ENCODE measurements at regions not wholly inside any gene's neighbourhood (a gene's known extent, or its start where the extent isn't known, plus 50 kb on each side); places are given as distances from the start of the nearest gene placed in this dataset.

DNA sequence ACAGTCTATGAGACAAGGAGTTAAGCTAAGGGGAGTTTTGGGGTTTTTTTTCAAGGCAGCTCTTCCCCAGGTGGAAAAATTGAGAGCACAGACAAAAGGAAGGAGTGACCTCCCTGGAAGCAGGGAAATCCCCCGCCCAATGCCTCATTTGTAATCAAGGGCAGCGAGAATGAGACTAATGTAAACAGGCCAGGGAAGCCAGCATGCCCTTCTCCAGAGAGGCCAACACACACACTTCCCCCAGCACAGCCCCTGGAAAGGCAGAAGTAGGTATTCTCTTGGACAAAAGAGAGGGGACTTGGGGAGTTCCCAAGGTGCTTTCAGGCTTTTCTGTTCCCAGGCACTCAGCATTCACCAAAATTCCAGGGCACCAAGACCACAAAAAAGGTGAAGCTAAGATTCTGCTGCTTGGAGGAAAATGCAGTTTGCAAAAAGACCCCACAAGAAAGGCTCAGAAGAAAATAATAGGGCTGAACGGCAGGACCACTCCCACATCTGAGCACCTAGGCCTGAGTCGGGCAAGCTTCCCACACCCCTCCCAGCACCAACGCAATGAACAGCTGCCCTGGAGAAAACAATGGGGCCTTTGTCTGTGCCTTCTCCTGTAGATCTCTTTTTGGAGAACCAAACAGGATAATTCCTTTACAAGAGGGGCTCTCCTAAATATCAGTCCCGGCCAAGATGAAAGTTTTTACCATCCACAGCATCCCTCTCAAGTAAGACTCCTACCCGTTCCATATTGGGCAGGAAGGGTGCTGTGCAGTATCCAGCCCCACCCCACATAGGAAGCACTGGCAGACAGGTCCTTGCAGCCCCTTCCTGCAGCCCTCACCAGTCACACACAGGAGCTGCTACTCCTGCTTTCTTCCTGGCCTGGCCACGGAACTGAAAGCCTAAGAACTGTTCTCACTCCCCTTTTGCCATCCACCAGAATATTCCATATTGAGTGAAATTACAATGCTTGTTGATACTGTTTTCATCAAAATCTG, 70.7 kb upstream of the AKIP1 start:
- peak overlapping the region; percentile 18 for H3K18ac ChIP-seq (ENCODE audit: insufficient read length, low read depth, low read length)
- H3K79me1 ChIP-seq (ENCODE audit: insufficient read depth, low read depth, low read length, poor library complexity, severe bottlenecking), result no peaks in the 10 kb centered on the region
- H4K5ac ChIP-seq (ENCODE audit: insufficient read length, low read depth, low read length), result no peak overlapping the region
- H3K79me2 ChIP-seq (ENCODE audit: insufficient read depth, low read length), result no peaks in the 10 kb centered on the region
- no peak overlapping the region for H2AFZ ChIP-seq (ENCODE audit: low read length)
- Mint-ChIP-seq H3K4me1 (peaks cover 39 to 44% of the 10 kb centered on the region in 2 experiments), H3K27ac (peak overlapping the region; percentile 66 to 95 (median 71)), H3K4me3 (peak overlapping the region; percentile 2 to 4; a peak in 3 of 5 replicates), H3K27me3 (ENCODE audit: low read depth) (no peaks in the 10 kb centered on the region), H3K9me3 (no peaks in the 10 kb centered on the region; a peak in 1 of 5 replicates), H3K36me3 (ENCODE audit: insufficient read depth in 1 of 3, low read depth in 3 of 3) (peaks cover 0 to 4% (median 2%) of the 10 kb centered on the region in 3 experiments; a peak in 3 of 7 replicates)
- H2BK12ac ChIP-seq (ENCODE audit: insufficient read length, low read depth, low read length), result no peak overlapping the region
- no peak overlapping the region for H3K9ac ChIP-seq (ENCODE audit: extremely low read depth, insufficient read length, low read length)
- no peak overlapping the region for H3K56ac ChIP-seq (ENCODE audit: insufficient read length, low read depth, low read length)
- no peak overlapping the region for H2BK15ac ChIP-seq (ENCODE audit: low read depth, low read length)
- no peaks in the 10 kb centered on the region for H4K20me1 ChIP-seq (ENCODE audit: control insufficient read depth, insufficient read depth, insufficient read length)
- H2BK5ac ChIP-seq (ENCODE audit: insufficient read length, low read length), result no peak overlapping the region
- no peak overlapping the region for H4K91ac ChIP-seq (ENCODE audit: insufficient read length, low read depth, low read length)
- H3K23ac ChIP-seq (ENCODE audit: insufficient read length, low read depth, low read length), result no peak overlapping the region
- H3K27me3 ChIP-seq (ENCODE audit: insufficient read depth, low read length), result no peaks in the 10 kb centered on the region
- H2BK120ac ChIP-seq (ENCODE audit: low read depth, low read length, poor library complexity, severe bottlenecking), result peak overlapping the region; percentile 87
- DNase-seq, result peak; percentile 63
- no peak overlapping the region for H2AK5ac ChIP-seq (ENCODE audit: insufficient read length, low read length)
- H3T11ph ChIP-seq (ENCODE audit: low read length), result no peak overlapping the region
- H3K4me2 ChIP-seq (ENCODE audit: insufficient read depth, insufficient read length, low read length), result no peak overlapping the region
- peaks cover 12% of the 10 kb centered on the region; the same call in 1 of the 2 replicates for H3K4me1 ChIP-seq (ENCODE audit: insufficient read depth, low read length)
- no peak overlapping the region for H3K27ac ChIP-seq (ENCODE audit: insufficient read length, low read depth, low read length)
- no peak overlapping the region for H4K8ac ChIP-seq (replicated peaks; ENCODE audit: insufficient read length, low read depth, low read length)
- H3K9me3 ChIP-seq (ENCODE audit: control insufficient read depth, low read depth, low read length), result no peaks in the 10 kb centered on the region
- no CpG with 5 or more reads among the region's 8 CpGs for WGBS (ENCODE audit: extremely low coverage, insufficient read length, low lambda C conversion rate)
- peak overlapping the region; percentile 18; the same call in 1 of the 2 replicates for H3K14ac ChIP-seq (ENCODE audit: insufficient read depth, low read length)
- TF ChIP-seq, protein P1, sequence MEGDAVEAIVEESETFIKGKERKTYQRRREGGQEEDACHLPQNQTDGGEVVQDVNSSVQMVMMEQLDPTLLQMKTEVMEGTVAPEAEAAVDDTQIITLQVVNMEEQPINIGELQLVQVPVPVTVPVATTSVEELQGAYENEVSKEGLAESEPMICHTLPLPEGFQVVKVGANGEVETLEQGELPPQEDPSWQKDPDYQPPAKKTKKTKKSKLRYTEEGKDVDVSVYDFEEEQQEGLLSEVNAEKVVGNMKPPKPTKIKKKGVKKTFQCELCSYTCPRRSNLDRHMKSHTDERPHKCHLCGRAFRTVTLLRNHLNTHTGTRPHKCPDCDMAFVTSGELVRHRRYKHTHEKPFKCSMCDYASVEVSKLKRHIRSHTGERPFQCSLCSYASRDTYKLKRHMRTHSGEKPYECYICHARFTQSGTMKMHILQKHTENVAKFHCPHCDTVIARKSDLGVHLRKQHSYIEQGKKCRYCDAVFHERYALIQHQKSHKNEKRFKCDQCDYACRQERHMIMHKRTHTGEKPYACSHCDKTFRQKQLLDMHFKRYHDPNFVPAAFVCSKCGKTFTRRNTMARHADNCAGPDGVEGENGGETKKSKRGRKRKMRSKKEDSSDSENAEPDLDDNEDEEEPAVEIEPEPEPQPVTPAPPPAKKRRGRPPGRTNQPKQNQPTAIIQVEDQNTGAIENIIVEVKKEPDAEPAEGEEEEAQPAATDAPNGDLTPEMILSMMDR (conservative IDR thresholded peaks at IDR 0.05), result no peak
- no peaks in the 10 kb centered on the region for H3K23me2 ChIP-seq (ENCODE audit: insufficient read length, low read depth, low read length, poor library complexity, severe bottlenecking)
- H2BK20ac ChIP-seq (ENCODE audit: low read depth, low read length, poor library complexity, severe bottlenecking), result no peak overlapping the region
- H3K4ac ChIP-seq (ENCODE audit: low read depth, low read length), result no peak overlapping the region; the same call in 1 of the 2 replicates

All from H9 (cell line).